ENCODE measurements at regions not wholly inside any gene's neighbourhood (a gene's known extent, or its start where the extent isn't known, plus 50 kb on each side); places are given as distances from the start of the nearest gene placed in this dataset.

- TF ChIP-seq CTCF (IDR thresholded peaks at IDR 0.05; ENCODE audit: insufficient read depth, low read length, severe bottlenecking) = no peak
- no peak overlapping the region for H3K4me3 ChIP-seq (ENCODE audit: low read depth, low read length)
- no peaks in the 10 kb centered on the region for H3K27me3 ChIP-seq (ENCODE audit: control insufficient read depth, insufficient read depth, low read length)
- no peak for FAIRE-seq
- DNase-seq (ENCODE audit: low read depth) = no peak
- no peaks in the 10 kb centered on the region for H3K36me3 ChIP-seq (ENCODE audit: control insufficient read depth, insufficient read depth, low read length)
Measured at GRCh38 chr17:69961501-69962145, 113.4 kb upstream of the KCNJ16 start.

GRCh38 chr17:69962436-69962995, 112.5 kb upstream of the KCNJ16 start:
- FAIRE-seq (no peak), DNase-seq (ENCODE audit: low read depth) (no peak)
- TF ChIP-seq CTCF (IDR thresholded peaks at IDR 0.05; ENCODE audit: insufficient read depth, low read length, severe bottlenecking) = no peak
- H3K36me3 ChIP-seq (ENCODE audit: control insufficient read depth, insufficient read depth, low read length) = no peaks in the 10 kb centered on the region
- H3K27me3 ChIP-seq (ENCODE audit: control insufficient read depth, insufficient read depth, low read length) = no peaks in the 10 kb centered on the region
- H3K4me3 ChIP-seq (ENCODE audit: low read depth, low read length) = no peak overlapping the region

GRCh38 chr17:69967910-69968411, 107.1 kb upstream of the KCNJ16 start:
- Histone ChIP-seq H3K36me3 (ENCODE audit: control insufficient read depth, insufficient read depth, low read length) (no peaks in the 10 kb centered on the region), H3K4me3 (ENCODE audit: low read depth, low read length) (no peak overlapping the region), H3K27me3 (ENCODE audit: control insufficient read depth, insufficient read depth, low read length) (no peaks in the 10 kb centered on the region)
- TF ChIP-seq CTCF (IDR thresholded peaks at IDR 0.05; ENCODE audit: insufficient read depth, low read length, severe bottlenecking) = no peak
- FAIRE-seq (no peak), DNase-seq (ENCODE audit: low read depth) (no peak)

GRCh38 chr17:69969897-69970296, 105.1 kb upstream of the KCNJ16 start:
- Histone ChIP-seq H3K4me3 (ENCODE audit: low read depth, low read length) (no peak overlapping the region), H3K36me3 (ENCODE audit: control insufficient read depth, insufficient read depth, low read length) (no peaks in the 10 kb centered on the region), H3K27me3 (ENCODE audit: control insufficient read depth, insufficient read depth, low read length) (no peaks in the 10 kb centered on the region)
- no peak for TF ChIP-seq CTCF (IDR thresholded peaks at IDR 0.05; ENCODE audit: insufficient read depth, low read length, severe bottlenecking)
- no peak for DNase-seq (ENCODE audit: low read depth)
- FAIRE-seq = no peak

GRCh38 chr17:69972251-69972650, 102.8 kb upstream of the KCNJ16 start:
- no peak for TF ChIP-seq CTCF (IDR thresholded peaks at IDR 0.05; ENCODE audit: insufficient read depth, low read length, severe bottlenecking)
- DNase-seq (ENCODE audit: low read depth) (no peak), FAIRE-seq (no peak)
- Histone ChIP-seq H3K4me3 (ENCODE audit: low read depth, low read length) (no peak overlapping the region), H3K27me3 (ENCODE audit: control insufficient read depth, insufficient read depth, low read length) (no peaks in the 10 kb centered on the region), H3K36me3 (ENCODE audit: control insufficient read depth, insufficient read depth, low read length) (no peaks in the 10 kb centered on the region)

GRCh38 chr17:69975808-69976207, 99.2 kb upstream of the KCNJ16 start:
- FAIRE-seq (no peak), DNase-seq (ENCODE audit: low read depth) (no peak)
- no peak overlapping the region for H3K4me3 ChIP-seq (ENCODE audit: low read depth, low read length)
- no peak for TF ChIP-seq CTCF (IDR thresholded peaks at IDR 0.05; ENCODE audit: insufficient read depth, low read length, severe bottlenecking)
- H3K27me3 ChIP-seq (ENCODE audit: control insufficient read depth, insufficient read depth, low read length) = no peaks in the 10 kb centered on the region
- H3K36me3 ChIP-seq (ENCODE audit: control insufficient read depth, insufficient read depth, low read length) = no peaks in the 10 kb centered on the region
